HG02943 (cell line): ENCODE measurements at regions not wholly inside any gene's neighbourhood (a gene's known extent, or its start where the extent isn't known, plus 50 kb on each side); places are given as distances from the start of the nearest gene placed in this dataset.
"Not testable (repeated sequence)": the region's sequence is repeated elsewhere in the genome, so short reads cannot be mapped to it uniquely, and the experiment has no call there.

Experiments used
- ATAC-seq: cut with Tn5 transposase; IDR thresholded peaks from one replicate; pipeline ENCODE4 v1.9.1; 2021; ENCODE audit warnings: mild to moderate bottlenecking, low read depth, moderate library complexity; ENCODE audit not compliant: unreplicated experiment

- no peak for ATAC-seq
These were observed 89.0 kb downstream of the NAF1 start for GRCh38 chr4:163077680-163078079.

- ATAC-seq: no peak
These were observed 94.5 kb downstream of the NAF1 start for GRCh38 chr4:163072222-163072621.

- ATAC-seq: no peak
These were observed 95.4 kb downstream of the NAF1 start for GRCh38 chr4:163071308-163071707.

GRCh38 chr4:163070023-163070422 is 96.7 kb downstream of the NAF1 start:
- no peak for ATAC-seq

- no peak for ATAC-seq
These were observed 102.8 kb downstream of the NAF1 start for GRCh38 chr4:163063891-163064290.

- peak; percentile 79 for ATAC-seq
These were observed 118.2 kb downstream of the NAF1 start for GRCh38 chr4:163048447-163048846.

GRCh38 chr4:163042306-163042705 is 124.4 kb downstream of the NAF1 start:
- ATAC-seq: peak; percentile 65

GRCh38 chr4:163017135-163017534 is 149.6 kb downstream of the NAF1 start:
- ATAC-seq: no peak

GRCh38 chr4:163012816-163013215 is 153.9 kb downstream of the NAF1 start:
- no peak for ATAC-seq

- ATAC-seq: no peak
These were observed 162.7 kb downstream of the NAF1 start for GRCh38 chr4:163003979-163004378.

GRCh38 chr4:162988530-162988929 is 178.2 kb downstream of the NAF1 start:
- ATAC-seq: no peak

- ATAC-seq: no peak
These were observed 181.6 kb downstream of the NAF1 start for GRCh38 chr4:162985131-162985530.

GRCh38 chr4:162984621-162985020 is 182.1 kb downstream of the NAF1 start:
- ATAC-seq: no peak

- ATAC-seq: no peak
These were observed 184.9 kb downstream of the NAF1 start for GRCh38 chr4:162981823-162982222.

- no peak for ATAC-seq
These were observed 188.3 kb downstream of the NAF1 start for GRCh38 chr4:162978398-162978797.

- no peak for ATAC-seq
These were observed 188.9 kb downstream of the NAF1 start for GRCh38 chr4:162977788-162978187.

GRCh38 chr4:162972661-162973330 is 193.9 kb downstream of the NAF1 start:
- no peak for ATAC-seq

- ATAC-seq: no peak
These were observed 197.5 kb downstream of the NAF1 start for GRCh38 chr4:162969194-162969593.

GRCh38 chr4:162965978-162966377 is 200.7 kb downstream of the NAF1 start:
- ATAC-seq: not testable (repeated sequence)

GRCh38 chr4:162959046-162959445 is 207.6 kb downstream of the NAF1 start:
- ATAC-seq: no peak

- no peak for ATAC-seq
These were observed 209.1 kb downstream of the NAF1 start for GRCh38 chr4:162957521-162958143.

GRCh38 chr4:162954976-162955375 is 211.7 kb downstream of the NAF1 start:
- no peak for ATAC-seq
